IPS DF 19.7 (cell line): ENCODE measurements at regions not wholly inside any gene's neighbourhood (a gene's known extent, or its start where the extent isn't known, plus 50 kb on each side); places are given as distances from the start of the nearest gene placed in this dataset.
"Not testable (repeated sequence)": the region's sequence is repeated elsewhere in the genome, so short reads cannot be mapped to it uniquely, and the experiment has no call there.

ENCODE experiments used
- DNase-seq: peaks from one replicate; pipeline ENCODE4 v3.0.0-alpha.2; 2013; ENCODE audit warnings: low read depth, low spot score

DNA sequence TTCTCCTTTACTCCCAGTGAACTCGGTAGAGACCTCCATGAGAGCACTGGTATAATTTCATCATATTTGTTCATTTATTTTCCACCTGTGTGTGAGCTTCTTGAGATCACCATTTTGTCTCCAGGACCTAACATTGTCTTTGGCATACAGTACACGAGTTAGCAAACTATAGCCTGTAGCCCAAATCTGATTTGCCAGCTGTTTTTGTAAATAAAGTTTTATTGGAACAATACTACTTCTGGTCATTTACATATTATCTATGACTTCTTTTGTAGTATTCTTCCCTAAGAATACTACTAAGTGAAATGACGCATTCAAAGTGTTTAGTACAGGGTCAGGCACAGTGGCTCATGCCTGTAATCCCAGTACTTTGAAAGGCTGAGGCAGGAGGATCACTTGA is 449.5 kb downstream of the PLPP3 start:
- DNase-seq: no peak

DNA sequence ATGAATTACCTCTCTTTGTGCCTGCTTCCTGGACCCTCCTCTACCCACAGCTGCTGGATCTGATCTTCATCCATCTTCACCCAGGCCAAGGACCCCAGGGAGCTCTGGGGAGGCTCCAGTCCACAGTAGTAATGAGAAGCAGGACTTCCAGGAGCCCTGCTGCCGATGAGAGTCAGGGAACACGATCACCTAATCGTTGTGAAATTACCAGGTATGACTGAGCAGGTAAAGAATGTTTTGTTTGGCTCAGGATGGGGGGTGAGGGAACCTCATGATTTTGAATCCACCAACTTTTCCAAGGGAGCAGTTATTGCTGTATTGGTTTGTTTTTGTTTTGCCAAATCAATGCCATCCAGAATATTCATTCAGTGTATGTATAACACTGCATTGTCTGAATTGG is 454.0 kb downstream of the PLPP3 start:
- DNase-seq: no peak

DNA sequence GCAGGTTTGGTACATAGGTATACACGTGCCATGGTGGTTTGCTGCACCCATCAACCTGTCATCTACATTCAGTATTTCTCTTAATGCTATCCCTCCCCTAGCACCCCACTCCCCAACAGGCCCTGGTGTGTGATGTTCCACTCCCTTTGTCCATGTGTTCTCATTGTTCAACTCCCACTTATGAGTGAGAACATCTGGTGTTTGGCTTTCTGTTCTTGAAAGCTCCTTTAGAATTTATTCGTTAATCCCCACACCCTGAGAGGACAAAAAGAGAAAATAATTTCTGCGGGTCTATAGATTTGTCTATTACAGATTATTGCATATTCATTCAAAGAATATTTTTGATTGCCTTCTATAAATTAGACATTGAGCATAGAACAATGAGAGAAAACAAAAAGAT is 455.5 kb downstream of the PLPP3 start:
- no peak for DNase-seq

DNA sequence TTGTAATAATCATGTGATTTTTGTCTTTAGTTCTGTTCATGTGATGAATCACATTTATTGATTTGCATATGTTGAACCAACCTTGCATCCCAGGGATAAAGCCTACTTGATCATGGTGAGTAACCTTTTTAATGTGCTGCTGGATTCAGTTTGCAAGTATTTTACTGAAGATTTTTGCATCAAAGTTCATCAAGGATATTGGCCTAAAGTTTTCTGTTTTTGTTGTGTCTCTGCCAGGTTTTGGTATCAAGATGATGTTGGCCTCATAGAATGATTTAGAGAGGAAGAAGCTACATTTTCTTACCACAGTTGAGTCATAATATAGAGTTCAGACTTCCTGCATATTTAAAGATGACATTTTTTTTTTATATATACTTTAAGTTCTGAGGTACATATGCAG is 455.9 kb downstream of the PLPP3 start:
- no peak for DNase-seq

DNA sequence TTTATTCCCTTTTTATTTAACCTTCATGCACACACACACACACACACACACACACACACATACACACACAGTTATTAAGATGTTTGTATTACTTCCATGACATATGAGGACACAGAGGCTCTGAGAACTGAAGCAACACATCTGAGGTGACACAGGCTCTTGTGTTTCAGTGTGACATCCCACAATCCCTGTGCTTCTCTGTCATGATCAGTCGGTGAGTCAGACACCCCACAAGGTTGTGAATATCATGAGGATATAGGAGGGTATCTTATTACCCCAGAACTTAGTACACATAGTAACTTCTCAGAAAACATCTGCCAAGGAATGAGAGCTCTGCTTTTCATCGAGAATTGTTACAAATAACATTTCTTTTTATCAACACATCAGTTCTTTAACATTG is 459.3 kb downstream of the PLPP3 start:
- no peak for DNase-seq

DNA sequence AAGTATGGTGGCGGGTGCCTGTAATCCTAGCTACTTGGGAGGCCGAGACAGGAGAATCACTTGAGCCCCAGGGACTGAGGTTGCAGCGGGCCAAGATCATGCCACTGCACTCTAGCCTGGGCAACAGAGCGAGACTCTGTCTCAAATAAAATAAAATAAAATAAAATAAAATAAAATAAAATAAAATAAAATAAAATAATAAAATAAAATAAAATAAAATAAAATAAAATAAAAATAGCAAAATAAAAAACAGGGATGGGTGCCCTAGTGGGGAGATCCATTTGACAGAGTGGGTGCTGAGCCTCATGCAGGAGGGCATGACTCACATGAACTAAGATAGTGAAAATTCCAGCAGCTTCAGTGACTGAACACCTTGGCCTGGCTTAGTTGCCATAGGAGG is 460.7 kb downstream of the PLPP3 start:
- DNase-seq: not testable (repeated sequence)

DNA sequence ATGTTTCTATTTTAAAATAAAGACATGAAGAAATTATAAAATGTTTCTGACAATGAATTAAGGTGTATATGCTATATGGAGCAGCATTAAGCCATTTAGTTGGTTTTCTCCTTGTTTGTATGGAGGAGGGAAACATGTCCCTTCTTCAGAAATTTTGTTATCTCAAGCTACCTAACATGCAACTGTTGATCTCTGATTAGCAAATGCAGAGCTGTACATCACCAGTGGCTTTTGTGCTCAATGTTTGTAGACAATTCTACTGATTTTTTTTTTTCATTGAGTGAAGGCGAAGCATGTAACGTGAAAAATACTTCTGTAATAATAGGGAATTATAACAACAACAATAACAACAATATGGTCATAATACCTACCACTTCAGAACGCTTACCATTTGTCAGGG is 463.7 kb downstream of the PLPP3 start:
- no peak for DNase-seq

DNA sequence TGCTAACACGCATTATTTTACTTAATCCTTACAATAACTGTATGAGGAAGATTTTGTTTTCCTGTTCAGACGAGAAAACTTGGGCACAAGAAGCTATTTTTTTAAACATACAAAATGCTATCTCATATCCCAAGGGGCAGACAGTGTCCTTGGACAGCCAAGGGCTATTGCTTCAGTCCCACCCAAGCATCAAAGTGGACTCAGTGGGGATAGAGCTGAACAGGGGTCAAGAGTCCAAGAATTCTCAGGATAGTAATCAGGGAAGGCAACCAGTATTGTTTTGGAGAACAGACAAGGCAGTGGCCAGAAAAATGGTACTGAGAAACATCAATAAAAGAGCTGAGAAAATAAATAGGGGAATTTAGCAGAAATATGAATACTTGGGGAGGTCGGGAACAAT is 465.7 kb downstream of the PLPP3 start:
- DNase-seq: no peak

DNA sequence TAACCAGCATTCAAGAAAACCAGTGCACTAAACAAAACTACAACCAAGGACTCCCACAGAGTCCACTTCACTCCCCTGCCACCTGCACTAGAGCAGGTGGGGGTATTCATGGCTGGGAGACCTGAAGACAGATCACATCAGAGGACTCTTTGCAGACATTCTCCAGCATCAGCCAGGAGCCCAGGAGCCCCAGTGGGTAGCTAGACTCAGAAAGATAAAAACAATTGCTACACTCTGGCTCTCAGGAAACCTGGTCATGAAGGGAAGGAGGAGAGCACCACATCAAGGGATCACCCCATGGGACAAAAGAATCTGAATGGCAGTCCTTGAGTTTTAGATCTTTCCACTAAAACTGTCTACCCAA is 472.1 kb downstream of the PLPP3 start:
- DNase-seq: no peak

DNA sequence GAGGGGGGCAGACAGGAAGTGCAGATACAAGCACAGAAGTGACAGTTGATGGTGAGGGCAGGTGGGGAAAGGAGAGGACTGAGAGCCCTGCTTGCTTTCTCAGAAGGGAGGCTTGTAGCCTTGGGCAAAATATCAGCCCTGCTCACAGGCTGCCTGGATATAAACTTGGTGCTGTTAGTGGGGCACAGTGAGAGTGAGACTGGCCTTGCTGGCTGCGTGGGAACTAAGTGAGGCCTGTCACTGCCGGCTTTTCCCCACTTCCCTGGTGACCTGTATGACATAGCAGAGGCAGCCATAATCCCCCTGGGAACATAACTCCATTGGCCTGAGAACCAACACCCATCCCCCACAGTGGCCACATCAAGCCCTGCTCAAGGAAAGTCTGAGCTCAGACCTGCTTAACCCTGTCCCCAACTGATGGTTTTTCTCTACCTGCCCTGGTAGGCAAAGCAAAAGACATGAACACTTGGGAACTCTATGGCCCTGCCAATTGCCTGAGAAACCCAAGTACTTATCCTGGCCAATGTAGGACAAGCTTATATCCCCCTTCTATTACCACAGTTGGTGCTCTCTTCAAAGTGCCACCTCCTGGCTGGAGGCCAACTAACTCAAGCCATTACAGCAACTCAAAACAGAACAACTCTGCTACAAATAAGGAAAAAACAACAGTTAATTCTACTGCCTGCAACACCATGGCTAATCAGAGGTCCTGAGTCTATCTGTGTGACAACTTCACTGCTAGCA is 472.7 kb downstream of the PLPP3 start:
- no peak for DNase-seq

DNA sequence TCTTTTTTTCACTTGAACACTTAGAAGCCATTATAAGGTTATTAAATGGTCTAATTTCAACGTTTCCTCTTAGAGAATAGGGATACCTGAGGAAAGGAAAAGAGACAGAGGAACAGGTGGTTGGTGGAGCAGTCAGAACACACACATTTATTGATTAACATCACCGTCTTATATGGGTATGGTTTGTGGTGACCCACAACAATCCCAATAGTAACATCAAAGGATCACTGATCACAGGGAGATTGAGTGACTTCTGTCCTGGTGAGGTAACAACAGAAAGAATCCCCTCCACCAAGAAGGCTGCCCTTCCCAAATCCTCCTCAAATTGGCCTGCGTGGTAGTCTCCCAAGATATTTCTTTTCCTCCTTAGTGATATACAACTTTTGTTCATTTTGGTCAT is 474.0 kb downstream of the PLPP3 start:
- DNase-seq: no peak

DNA sequence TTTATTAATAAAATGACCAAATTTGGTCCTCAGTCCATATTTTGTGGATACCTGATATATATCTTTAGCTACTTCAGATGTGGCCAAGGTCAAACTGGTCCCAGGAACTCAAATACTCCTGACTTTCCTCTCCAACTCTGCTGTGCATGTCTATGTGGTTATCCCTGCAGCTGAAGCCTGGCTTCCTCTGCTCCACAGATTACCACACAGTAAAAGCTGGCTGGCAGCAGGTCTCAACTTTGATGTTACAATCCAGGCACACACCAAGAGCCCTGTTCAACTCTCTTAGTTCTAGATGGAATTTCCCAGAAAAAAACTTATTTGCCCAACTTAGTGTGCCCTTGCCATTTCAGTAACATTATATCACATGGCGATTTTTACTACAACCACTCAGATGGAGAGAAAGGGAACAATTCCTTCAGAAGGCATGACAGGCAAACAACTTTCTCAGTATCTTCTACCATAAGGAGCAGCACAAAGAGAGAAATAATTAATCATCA is 479.5 kb downstream of the PLPP3 start:
- DNase-seq: no peak

DNA sequence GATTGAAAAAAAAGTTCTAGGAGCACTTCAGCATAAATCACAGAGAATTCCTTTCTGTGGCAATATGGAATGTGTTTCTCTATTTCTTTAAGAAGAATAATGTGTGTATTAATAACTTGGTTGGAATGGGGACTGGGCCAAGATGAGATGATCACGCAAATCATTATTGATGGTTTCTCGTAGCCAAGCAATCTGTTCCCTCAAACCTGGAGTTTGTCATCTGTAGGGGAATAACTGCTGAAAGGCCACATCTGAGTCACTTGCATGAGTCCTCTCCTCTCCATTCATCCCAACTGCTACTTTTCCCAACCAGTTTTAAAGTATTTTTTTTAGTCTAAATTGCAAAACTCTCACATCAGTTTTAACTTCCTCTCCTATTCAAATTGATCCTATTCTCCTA is 480.4 kb downstream of the PLPP3 start:
- no peak for DNase-seq

DNA sequence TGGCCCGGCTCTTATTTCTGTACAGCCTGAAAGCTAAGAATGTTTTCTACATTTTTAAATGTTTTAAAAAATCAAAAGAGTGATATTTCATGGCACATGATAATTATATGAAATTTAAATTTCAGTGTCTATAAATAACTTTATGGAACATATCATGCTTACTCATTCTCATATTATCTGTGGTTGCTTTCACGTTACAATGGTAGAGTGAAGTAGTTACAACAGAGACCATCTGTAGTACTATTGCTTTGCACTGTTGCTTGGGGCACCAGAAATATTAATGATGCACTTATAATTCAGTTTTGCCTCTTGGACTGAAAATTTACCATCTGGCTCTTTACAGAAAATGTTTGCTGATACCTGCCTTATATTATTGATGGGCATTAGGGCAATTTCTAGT is 481.6 kb downstream of the PLPP3 start:
- no peak for DNase-seq

DNA sequence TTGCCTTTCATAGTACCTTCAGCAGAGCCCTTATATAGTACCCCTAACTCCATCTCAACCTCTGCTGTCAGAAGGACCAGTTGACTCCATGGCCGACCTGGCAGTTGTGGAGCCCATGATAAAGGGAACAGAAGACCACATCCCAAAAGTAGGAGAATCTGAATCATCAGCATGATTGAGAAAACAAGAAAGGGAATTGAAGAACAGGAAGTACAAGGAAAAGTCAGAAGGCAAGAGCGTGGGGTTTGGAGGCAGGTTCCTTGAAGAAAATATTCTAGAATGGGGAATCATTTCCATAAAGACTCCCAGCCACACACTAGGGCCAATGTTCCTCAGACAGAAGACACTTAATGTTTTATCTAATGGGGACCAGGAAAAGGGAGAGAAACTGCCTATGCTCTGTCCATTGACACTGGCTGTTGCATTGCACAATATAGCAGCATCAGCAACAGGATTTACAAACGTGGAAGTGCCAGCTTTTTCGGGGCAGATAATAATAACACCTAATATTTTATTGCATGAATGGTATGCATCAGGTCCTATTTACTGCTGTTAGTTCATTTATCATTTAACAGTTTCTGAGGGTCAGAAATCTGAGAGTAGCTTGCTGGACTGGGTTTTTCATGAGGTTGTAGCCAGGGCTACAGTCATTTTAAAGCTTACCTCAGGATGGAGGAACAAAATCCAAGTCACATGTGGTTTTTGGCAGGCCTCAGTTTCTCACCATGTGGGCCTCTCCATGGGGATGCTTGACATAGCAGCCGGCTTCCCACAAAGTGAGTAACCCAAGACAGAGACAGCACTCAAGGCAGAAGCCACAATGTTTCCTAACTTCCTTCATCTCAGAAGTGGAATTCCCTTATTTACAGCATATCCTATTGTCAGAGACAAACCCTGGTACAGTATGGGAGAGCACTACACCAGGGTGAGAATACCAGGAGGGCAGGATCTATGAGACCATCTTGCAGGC is 483.4 kb downstream of the PLPP3 start:
- no peak for DNase-seq

DNA sequence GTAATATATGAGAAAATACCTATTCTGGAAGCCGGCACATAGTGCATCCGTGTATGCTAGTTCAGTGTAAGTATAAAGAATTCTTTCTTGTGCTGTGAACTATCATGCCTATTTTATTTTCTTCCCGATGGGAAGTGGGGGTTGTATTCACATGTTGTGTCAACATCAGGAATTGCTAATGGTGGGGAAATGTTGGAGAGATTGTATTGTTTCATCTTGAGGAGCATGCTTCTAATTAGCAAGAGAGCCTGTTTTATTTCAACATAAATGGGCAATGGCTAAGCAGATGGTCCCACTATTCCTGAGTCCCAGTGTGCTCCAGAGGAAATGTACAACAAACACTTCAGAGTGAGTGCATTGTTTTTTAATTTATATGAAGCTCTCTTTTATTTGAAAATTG is 485.2 kb downstream of the PLPP3 start:
- no peak for DNase-seq

DNA sequence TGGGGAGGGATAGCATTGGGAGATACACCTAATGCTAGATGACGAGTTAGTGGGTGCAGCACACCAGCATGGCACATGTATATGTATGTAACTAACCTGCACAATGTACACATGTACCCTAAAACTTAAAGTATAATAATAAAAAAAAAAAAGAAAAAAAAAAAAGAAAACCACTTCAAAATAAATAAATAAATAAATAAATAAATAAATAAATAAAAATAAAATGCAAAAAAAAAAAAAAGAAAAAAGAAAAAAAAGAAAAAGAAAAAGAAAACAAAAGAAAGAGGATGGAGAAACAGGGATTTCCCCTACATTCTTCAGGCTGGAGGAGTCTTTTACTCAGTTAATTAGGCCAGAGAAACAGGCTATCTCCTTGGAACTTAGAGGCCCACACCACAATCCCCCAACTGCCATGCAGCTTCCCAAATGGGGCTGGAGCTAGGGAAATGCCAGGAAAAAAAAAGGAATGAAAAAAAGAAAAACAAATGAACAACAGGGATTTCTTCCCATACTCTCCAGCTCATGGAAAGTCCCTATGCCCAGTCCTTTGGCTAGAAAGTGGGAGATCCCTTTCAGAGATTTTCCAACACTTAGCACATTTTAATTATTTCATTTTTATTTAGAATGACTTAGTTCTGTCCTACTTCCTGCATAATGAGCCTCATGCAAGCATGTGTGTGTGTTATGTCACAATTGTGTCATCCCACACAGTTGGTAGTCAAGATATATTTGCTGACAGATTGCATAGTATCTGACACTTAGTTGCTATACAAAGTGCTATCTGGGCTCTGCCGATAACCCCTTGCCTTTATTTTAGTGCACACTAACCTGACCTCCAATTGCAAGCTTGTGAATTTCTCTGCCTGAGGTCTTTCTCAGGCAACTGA is 486.4 kb downstream of the PLPP3 start:
- no peak for DNase-seq

DNA sequence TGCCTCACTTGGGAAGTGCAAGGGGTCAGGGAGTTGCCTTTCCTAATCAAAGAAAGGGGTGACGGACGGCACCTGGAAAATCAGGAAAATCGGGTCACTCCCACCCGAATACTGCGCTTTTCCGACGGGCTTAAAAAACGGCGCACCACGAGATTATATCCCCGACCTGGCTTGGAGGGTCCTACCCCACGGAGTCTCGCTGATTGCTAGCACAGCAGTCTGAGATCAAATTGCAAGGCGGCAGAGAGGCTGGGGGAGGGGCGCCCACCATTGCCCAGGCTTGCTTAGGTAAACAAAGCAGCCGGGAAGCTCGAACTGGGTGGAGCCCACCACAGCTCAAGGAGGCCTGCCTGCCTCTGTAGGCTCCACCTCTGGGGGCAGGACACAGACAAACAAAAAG is 489.5 kb downstream of the PLPP3 start:
- DNase-seq: not testable (repeated sequence)

DNA sequence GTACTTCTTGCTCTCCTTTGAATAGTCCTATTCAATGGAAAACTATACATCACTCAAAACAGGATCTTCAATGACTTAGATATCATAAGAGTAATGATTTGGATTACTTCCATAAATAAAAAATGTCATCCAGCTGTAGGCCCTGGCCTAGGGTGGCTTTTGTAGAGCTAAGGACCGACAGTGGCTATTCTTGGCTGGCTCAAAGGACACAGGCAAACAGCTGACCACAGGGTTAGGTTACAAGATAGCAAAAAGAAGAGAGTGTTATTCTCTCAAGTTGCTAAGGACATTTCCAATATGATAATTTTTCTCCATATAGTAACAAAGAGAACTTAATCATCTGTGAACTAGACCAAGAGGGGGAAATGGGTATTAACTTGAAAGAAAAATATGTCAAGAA is 495.1 kb downstream of the PLPP3 start:
- DNase-seq: no peak

DNA sequence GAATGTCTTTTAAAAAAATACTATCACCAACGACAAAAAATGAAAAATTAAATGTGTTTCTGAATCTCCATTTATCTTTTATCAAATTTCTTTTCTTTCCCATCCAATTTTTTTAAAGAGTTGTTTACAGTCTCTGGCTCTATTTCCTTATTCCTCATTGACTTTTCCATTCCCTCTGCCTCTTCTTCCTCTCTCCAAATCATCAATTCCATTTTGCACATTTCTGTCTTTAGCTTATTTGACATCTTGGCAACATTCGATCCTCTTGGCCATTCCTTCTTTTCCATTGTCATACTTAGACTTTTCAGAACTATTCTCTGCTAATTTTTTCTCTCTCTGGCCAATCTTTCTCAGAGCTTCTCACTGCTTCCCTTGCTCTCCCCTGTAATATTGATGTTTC is 497.6 kb downstream of the PLPP3 start:
- no peak for DNase-seq

DNA sequence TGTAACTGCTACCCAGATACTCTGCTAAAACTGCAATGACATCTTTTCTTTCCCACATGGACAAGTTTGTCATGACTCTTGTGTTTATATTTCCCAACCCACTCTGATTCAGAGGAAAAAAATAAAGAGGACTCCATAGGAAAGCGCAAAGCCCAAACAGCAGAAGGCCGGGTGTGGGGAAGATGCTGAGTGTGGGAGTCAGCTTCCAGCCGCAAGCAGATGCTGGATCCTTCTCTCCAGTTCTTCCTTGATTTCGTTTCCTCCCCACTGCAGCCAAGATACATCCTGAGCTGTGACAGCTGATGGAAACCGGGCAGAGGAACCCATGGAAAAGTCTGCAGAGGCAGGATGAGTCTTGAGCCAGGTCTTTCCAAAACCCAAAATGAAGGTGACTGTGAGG is 498.2 kb downstream of the PLPP3 start:
- no peak for DNase-seq

DNA sequence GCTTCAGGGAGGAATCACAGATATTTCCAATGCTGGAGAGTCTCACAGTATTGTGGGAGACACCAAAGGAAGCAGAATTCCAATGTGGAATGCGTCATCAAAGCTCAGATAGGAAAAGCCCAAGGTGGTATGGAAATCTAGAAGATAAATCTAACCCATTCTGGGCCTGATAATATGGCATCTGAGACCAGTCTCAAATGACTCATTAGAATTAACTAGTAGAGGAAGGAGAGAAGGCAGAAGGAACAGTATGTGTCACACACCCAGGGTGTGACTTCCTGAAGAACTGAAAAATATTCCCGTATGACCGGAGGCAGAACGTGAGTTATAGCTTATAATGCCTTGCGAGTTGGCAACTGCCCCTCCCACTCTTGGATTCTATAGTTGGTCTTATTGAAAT is 499.2 kb downstream of the PLPP3 start:
- no peak for DNase-seq
